Large intestine (tissue), 3 donors: ENCODE measurements at regions not wholly inside any gene's neighbourhood (a gene's known extent, or its start where the extent isn't known, plus 50 kb on each side); places are given as distances from the start of the nearest gene placed in this dataset.

ENCODE experiments used
- DNase-seq, 2 donors: peaks; one replicate each; pipeline versions ENCODE4 v3.0.0 to v3.0.0-alpha.2; 2013
- H3K27ac ChIP-seq: one replicate; pipeline ENCODE4 v1.5.1; 2013; ENCODE audit warnings: low read length
- H3K27me3 ChIP-seq: 2 replicates; pipeline ENCODE4 v1.6.1; 2013; ENCODE audit warnings: low read length; ENCODE audit not compliant: control insufficient read depth, insufficient read depth
- H3K36me3 ChIP-seq: 2 replicates; pipeline ENCODE4 v1.6.1; 2013; ENCODE audit warnings: low read length; ENCODE audit not compliant: control insufficient read depth, insufficient read depth
- H3K4me1 ChIP-seq: one replicate; pipeline ENCODE4 v1.6.1; 2013; ENCODE audit warnings: low read length; ENCODE audit not compliant: control insufficient read depth, insufficient read depth
- H3K4me3 ChIP-seq: one replicate; pipeline ENCODE4 v1.5.1; 2013; ENCODE audit warnings: low read length
- H3K9me3 ChIP-seq: one replicate; pipeline ENCODE4 v1.6.1; 2013; ENCODE audit warnings: mild to moderate bottlenecking, low read depth, low read length, moderate library complexity; ENCODE audit not compliant: control insufficient read depth
- WGBS: methylation state at CpG from one replicate; pipeline ENCODE4 v1.1.5; 2013; ENCODE audit warnings: low lambda C conversion rate; ENCODE audit not compliant: insufficient coverage; 5-methylcytosine and 5-hydroxymethylcytosine counted together

GRCh38 chr6:45714741-45715507, 300.7 kb downstream of the CLIC5 start:
- Histone ChIP-seq H3K9me3 (no peaks in the 10 kb centered on the region), H3K27ac (no peak overlapping the region), H3K4me1 (peaks cover 3% of the 10 kb centered on the region), H3K36me3 (no peaks in the 10 kb centered on the region), H3K27me3 (no peaks in the 10 kb centered on the region), H3K4me3 (no peak overlapping the region)
- WGBS: 0% methylated on average over 1 of the region's 6 CpGs
- peak; percentile 64 to 75 for DNase-seq

GRCh38 chr6:45714006-45714730, 301.5 kb downstream of the CLIC5 start:
- Histone ChIP-seq H3K9me3 (no peaks in the 10 kb centered on the region), H3K4me3 (no peak overlapping the region), H3K4me1 (peaks cover 3% of the 10 kb centered on the region), H3K27ac (no peak overlapping the region), H3K27me3 (no peaks in the 10 kb centered on the region), H3K36me3 (no peaks in the 10 kb centered on the region)
- WGBS: 81% methylated on average over 5 of the region's 11 CpGs
- no peak for DNase-seq
